Glomerular visceral epithelial cell (primary cell): ENCODE measurements at regions not wholly inside any gene's neighbourhood (a gene's known extent, or its start where the extent isn't known, plus 50 kb on each side); places are given as distances from the start of the nearest gene placed in this dataset.
"Not testable (repeated sequence)": the region's sequence is repeated elsewhere in the genome, so short reads cannot be mapped to it uniquely, and the experiment has no call there.

Experiments
- DNase-seq: peaks from one replicate; pipeline ENCODE4 v3.0.0-alpha.2; 2016; ENCODE audit errors: extremely low spot score

GRCh38 chr12:104906695-104907094, 51.4 kb downstream of the SLC41A2 start:
- no peak for DNase-seq

DNA sequence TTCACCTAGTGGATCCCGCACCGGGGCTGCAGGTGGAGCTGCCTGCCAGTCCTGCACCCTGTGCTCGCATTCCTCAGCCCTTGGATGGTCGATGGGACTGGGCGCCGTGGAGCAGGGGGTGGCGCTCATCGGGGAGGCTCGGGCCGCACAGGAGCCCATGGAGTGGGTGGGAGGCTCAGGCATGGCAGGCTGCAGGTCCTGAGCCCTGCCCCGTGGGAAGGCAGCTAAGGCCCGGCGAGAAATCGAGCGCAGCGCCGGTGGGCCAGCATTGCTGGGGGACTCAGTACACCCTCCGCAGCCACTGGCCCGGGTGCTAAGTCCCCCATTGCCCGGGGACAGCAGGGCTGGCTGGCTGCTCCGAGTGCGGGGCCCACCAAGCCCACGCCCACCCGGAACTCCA, 52.6 kb downstream of the SLC41A2 start:
- not testable (repeated sequence) for DNase-seq

GRCh38 chr12:104903648-104904423, 54.3 kb downstream of the SLC41A2 start:
- DNase-seq, result no peak

DNA sequence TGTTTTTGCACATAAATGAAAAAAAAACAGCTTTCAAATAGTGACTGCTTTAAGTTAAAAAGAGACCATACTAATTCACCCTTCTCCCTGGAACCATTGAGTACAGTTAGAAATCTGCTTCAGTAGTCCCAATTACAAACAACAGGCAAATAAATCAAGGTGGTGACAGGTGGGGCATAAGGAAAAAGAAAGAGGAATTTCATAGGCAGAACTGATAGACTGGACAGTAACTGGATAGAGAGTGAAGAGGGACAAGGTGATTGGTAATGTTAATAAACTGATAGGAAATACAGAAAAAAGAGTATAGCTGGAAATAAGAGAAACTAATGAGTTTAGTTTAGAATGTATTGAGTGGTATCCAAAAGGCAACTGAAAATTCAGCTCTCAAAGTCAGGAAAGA, 56.0 kb downstream of the SLC41A2 start:
- no peak for DNase-seq

DNA sequence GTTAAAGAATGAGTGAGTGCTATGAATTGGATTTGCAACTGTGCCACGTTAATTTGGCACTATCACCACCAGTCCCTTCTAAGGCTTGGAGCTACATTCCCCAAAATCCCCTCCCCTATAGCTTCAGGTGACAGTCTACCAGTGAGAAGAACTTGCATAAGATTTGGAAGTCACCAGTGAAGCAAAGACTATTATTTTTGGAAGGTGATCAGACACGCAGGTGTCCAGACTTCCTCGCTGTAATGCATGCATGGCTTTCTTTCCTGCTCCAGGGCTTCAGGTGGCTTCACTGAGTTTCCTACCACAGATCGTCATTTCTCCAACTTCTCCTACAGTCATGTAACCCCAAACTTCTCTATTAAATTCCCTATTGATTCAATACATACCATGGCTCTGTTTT, 61.4 kb downstream of the SLC41A2 start:
- no peak for DNase-seq

DNA sequence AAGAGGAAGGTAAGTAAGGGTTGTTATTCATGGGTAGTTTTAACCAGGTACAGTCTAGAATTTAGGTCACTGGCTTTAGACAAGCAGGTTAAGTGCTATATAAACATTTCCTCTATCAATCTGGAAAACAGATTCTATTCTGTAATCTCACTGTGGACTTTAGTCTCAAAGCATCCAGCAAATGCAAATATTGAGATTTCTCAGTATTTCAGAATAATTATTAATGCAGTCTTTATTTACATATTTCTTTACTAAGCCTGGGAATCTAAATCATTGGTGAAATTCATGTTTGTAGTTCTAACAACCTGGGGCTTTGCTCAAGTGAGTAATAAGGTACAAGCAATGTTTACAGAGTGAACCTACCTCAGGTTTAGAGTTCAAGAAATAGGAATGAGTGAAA, 61.9 kb downstream of the SLC41A2 start:
- no peak for DNase-seq

- no peak for DNase-seq
These were observed 62.7 kb downstream of the SLC41A2 start for GRCh38 chr12:104895415-104895814.

DNA sequence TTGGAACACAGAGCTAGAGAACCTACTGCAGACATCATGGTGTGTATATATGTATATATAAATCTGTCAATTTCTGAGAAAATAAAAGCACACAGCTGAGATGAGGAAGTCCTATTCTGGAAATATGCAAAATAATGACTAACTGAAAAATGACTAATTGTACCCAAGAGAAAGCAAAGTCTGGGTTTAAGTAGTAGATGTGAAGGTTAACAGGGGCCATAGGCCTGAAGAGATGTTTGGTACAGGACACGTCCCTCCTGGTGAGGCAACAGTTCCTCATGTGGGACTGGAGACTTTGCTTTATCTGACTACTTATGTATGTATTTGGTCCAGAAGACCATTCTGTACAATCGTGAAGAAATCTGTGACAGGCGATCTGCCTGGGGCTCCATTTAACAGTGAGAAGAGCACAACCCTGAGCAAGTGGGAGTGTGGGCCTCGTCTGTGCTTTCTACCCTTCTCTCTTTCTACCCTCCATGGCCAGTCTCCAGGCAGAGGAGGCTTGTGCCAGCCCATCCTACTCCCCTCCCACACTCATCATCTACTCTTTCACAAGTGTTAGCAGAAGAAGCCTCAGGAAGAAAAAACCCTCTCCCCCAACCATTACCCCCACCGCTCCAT, 67.5 kb downstream of the SLC41A2 start:
- no peak for DNase-seq

- no peak for DNase-seq
These were observed 68.4 kb downstream of the SLC41A2 start for GRCh38 chr12:104889735-104890134.

DNA sequence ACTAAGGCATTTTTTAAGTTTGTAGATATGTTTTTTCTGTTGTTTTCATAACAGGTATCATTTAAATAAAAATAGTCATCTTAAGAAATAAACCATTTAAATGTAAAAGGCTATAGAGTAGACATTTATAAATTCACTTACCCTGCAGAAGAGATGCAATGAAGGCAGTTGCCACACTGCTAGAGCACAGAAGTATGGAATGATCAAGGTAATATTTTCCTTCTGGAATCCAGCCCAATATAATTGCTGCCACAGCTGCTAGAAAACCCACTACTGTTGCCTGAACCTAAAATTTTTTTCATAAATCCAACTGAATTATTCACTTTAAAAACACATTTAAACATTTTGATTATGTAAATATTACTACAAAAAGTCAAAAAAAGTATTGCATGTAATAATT, 69.2 kb downstream of the SLC41A2 start:
- DNase-seq, result no peak

DNA sequence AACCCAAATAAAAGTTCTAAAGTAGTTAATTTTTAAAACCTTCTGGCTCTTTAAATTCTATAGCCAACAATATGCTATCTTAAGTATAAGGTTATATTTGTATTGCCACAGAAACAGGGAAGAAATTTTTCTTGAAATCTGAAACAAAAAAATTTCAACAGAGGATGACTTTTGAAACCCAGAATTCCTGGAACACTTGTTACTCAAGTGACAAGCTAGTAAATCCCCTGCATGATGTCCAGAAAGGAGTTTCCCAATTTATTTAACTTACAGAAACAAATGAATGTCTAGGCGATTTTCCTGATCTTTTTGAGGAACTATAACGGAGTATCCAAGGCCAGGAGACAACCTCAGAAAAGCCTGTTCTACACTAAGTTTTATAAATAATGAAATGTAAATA, 69.6 kb downstream of the SLC41A2 start:
- DNase-seq, result no peak

- DNase-seq, result no peak
These were observed 70.6 kb downstream of the SLC41A2 start for GRCh38 chr12:104887452-104887851.

DNA sequence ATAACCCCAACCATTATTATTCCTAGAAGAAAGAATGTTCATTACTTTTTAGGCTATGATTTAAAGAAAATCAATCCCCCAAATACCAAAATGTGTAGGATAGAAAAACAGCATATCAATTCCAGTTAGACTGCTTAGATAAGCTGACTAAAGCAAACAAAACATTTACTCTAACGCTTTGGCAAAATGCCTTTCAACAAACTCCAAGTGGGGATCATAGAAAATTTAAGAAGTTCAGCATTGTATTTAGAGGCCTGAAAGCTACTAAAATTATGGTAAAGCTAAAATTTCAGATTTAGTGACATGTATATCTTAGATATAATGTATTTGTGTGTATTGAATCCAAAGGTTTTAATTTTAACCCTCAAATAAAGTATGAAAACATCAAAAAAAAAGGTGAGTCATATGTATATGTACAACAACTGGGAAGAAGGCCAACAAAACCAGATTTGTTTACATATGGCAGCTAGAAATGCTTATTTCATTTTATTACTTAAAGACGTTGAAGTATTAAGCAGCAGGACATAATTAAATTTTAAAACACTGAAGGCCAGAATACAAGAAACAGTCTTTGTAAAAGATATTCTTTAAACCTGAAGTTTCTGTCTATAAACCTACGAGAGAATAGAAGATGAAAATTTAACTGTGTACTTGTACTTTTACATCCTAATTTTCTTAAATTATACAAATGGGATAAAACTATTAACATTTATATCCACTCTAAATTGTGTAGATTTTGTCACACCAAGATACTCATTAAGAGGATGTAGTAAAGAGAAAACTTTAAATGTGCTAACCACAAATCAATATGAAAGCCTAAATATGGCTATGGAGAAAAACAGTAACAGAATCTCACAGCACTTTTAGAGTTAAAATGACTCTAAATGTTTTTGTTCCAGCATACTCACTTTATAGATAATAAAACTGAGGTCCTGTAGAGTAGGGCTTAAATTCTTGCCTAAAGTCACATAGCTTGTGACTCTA, 71.4 kb downstream of the SLC41A2 start:
- DNase-seq, result no peak

GRCh38 chr12:104878858-104879257, 79.2 kb downstream of the SLC41A2 start:
- DNase-seq, result not testable (repeated sequence)

GRCh38 chr12:104877103-104877705, 80.9 kb downstream of the SLC41A2 start:
- peak; percentile 29 for DNase-seq

GRCh38 chr12:104873374-104873773, 84.7 kb downstream of the SLC41A2 start:
- DNase-seq, result no peak

DNA sequence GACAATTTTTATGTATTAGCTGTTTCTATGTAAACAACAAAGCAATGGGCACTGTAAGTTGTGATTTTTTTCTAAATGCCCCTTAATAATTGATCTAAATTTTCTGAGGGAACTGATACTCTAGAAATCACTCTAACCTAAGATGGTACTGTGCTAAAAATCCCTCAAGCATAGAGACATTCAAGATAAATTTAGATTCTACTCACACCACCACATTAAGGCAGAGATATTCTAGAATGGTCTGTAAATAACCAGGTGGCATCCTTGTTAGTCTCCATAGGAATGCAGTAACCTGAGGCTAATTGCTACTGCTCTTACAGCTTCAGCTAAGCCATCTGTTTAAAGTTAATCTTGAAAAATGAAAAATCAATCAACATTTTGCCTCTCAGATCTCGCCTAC, 87.3 kb downstream of the SLC41A2 start:
- no peak for DNase-seq

DNA sequence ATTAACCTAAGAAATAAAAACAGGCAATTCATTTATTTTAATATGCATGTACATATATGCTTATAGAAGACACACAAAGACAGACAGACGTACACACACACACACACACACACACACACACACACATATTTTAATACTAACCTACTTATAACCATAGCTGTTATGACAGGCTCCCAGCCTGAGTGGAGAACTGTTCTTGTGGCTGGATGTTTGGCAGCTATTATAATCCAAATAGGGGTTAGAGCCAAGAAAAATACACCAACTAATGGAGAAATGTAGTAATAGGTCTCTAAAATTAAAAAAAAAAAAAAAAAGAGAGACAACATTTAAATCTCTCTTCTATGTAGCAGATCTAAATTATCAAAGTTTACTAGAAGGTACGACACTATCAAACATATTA, 91.8 kb downstream of the SLC41A2 start:
- DNase-seq, result peak; percentile 17

DNA sequence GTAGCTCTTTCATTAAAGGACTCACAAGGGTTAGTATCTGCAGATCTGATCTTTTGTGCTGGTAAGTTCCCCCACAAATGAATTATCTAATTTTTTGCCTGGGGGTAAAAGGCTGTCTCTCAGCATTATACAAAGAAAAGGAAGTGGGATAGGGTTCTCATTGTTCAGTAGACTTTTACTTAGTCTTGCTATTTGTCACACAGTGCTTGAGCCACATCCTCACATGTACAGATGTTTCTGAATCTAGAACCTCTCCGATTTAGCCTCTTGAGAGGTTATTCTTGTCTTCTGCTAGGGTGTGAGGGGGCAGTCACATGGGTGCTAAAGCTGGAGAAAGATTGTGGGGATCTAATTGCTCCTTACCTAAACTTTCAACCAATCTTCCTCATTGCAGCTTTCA, 93.0 kb downstream of the SLC41A2 start:
- DNase-seq, result no peak

DNA sequence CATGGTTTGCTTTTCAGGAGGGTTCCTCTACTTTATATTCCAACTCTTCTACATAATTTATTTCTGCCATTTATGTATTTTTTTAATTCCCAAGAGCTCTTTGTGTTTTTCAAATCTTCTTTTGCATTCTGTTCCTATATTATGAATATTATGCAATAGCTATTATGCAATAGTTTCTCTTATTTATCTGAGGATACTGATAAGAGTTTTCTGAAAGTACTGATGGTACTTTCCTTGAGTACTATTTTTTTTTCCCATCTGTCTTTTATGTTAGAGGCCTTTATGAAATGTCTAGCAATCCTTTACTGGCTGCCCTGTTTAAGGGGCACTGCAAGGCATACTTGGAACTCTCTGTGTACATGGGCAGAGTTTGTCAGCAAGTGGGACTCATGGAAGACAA, 93.4 kb downstream of the SLC41A2 start:
- DNase-seq, result no peak

GRCh38 chr12:104863296-104863948, 94.7 kb downstream of the SLC41A2 start:
- DNase-seq, result no peak
